HG03354 (cell line): ENCODE measurements at regions not wholly inside any gene's neighbourhood (a gene's known extent, or its start where the extent isn't known, plus 50 kb on each side); places are given as distances from the start of the nearest gene placed in this dataset.

Experiments
- ATAC-seq: cut with Tn5 transposase; IDR thresholded peaks from one replicate; pipeline ENCODE4 v1.9.1; 2021; ENCODE audit warnings: mild to moderate bottlenecking; ENCODE audit not compliant: unreplicated experiment, poor library complexity, severe bottlenecking

GRCh38 chr3:144128108-144128892 lies 156.7 kb downstream of the DIPK2A start:
- peak; percentile 99 for ATAC-seq

GRCh38 chr3:144129536-144130214 lies 158.1 kb downstream of the DIPK2A start:
- ATAC-seq: no peak

DNA sequence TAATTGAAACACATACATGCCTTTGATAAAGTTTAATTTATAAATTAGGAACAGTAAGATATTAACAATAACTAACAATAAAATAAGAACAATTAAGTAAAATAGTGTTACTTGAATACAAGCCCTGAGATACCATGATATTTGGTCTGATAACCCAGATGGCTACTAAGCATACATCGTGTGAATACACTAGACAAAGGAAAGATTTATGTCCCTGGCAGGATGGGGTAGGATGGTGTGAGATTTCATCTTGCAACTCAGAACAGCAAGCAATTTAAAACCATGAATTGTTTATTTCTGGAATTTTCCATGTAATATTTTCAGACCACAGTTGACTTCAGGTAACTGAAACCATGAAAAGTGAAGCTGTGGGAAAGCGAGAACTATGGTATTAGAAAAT lies 169.5 kb downstream of the DIPK2A start:
- ATAC-seq: no peak

DNA sequence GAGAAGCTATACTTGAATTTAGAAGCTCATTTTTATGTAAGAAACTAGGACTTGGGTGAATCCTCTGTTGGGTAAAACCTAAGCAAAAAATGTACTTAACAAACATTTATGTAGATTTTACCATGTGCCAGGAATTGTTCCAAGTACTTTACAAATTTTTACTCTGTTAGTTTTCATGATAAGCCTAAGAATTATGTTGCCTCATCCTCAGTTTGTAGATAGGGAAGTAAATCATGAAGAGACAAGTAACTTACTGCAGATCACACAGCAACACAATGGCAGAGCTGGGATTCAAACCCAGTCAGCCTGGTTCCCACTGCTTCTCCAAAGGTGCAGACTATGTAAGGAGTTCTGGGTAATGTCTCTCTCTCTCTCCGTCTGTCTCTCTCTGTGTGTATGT lies 169.9 kb downstream of the DIPK2A start:
- ATAC-seq: no peak

DNA sequence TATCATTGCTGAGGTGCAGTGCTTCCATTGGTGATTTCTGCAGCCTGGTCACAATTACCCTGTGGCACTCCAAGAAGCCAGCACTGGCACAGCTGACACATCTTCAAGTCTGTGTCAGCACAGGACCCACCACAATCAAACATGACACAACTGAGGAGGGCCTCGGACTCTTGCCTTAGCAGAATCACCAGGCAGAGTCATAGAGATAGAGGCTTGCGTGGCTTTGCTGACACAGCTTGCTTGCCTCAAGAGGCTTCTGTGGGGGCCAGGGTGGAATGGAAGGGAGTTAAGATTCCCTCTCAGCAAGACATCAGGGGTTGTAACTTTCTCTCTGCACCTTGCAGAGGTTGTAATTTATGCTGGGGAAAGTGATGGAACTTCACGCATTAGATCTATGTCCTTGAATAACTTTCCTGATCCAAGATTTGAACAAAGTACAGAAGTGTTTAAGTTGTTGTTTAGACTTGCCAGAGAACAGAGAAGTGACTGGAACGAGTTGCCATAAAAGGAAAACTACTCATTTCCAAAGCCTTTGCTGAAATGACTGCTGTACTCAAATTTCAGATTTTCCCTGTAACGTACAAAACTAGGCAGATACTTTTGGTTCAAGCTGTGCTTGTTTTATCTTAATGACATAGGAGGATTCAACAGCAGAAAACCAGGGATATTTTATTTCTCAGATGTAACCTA lies 170.7 kb downstream of the DIPK2A start:
- ATAC-seq: no peak

GRCh38 chr3:144148356-144148755 lies 176.7 kb downstream of the DIPK2A start:
- no peak for ATAC-seq

GRCh38 chr3:144151983-144152382 lies 180.4 kb downstream of the DIPK2A start:
- ATAC-seq: no peak

- no peak for ATAC-seq
Measured at GRCh38 chr3:144160627-144161026, 189.0 kb downstream of the DIPK2A start.

DNA sequence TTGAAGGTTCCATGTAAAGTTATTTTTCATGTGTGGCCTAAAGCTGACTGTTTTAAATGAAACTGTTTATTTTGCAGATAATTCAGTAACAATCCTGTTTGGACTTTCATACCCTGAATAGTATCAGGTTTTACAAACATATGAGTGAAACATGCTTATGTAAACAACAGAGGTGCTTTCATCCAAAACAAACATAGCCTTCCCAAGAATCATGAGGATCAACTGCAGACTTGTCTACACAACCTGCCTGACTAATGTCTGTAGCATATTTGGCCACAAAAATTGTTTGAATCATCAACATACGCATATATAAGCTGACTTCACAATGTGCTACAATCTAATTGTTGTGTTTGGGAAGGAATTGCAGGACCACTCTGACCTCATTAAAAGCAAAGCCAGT lies 190.4 kb downstream of the DIPK2A start:
- ATAC-seq: no peak

DNA sequence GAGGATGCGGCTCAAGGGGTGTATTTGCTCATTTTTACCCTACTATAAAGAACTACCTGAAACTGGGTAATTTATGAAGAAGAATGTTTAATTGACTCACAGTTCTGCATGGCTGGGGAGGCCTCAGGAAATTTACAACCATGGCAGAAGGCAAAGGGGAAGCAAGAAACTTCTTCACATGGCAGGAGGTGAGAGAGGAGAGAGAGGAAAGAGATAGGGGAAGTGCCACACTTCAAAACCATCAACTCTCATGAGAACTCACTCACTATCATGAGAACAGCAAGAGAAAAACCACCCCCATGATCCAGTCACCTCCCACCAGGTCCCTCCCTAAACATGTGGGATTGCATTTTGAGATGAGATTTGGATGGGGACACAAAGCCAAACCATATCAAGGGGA lies 192.7 kb downstream of the DIPK2A start:
- no peak for ATAC-seq

GRCh38 chr3:144165482-144165881 lies 193.9 kb downstream of the DIPK2A start:
- no peak for ATAC-seq

- no peak for ATAC-seq
Measured at GRCh38 chr3:144167634-144168033, 196.0 kb downstream of the DIPK2A start.

- no peak for ATAC-seq
Measured at GRCh38 chr3:144173491-144173890, 201.9 kb downstream of the DIPK2A start.

- no peak for ATAC-seq
Measured at GRCh38 chr3:144175644-144176425, 204.2 kb downstream of the DIPK2A start.

DNA sequence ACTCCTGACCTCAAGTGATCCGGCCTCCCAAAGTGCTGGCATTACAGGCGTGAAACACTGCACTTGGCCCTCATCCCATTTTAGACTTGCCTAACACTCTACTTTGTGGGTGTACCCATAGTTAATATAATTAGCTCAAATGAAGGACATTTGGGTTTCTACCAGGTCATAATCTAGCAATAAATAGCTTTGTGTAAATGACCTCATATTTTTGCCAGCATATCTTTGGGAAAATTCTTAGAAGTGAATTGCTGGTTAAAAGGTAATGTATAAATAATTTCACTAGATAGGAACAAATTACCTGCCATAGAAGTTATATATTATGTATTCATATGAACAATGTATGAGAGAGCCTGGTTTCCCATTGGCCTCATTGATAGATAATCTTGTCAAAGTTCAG lies 206.0 kb downstream of the DIPK2A start:
- no peak for ATAC-seq

DNA sequence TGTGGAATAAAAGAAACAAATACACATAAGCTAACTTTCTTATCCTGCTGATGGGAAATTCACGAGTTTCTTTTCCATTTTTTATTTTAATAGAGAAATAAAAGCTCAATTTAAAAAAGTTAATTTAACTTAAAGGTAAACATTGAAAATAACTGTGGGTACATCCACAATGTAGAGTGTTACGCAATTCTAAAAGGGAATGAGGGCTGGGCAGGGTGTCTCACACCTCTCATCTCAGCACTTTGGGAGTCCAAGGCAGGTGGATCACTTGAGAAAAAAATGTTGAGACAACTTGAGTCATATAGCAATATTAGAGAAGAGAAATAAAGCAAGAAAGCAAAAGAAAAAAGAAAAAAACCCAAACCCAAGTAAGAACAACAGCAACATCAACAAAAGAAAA lies 207.0 kb downstream of the DIPK2A start:
- no peak for ATAC-seq

DNA sequence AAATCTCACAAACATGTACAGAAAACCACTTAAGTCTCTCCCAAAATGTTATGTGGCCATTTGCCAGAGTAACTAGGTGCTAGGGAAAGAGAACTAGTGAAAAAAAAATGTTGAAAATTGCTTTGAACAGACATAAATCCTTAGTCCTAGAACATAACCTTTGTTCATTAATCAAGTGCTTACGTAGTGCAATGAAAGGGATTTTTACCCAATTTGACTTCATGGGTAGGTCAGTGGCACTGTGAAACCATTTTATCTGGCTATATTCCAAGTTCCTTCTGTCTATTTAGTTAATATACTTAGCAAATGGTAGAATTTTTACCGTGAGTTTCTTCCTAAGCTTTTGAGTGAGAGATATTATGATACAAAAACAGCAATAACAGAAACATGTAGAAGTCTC lies 209.4 kb downstream of the DIPK2A start:
- ATAC-seq: no peak

GRCh38 chr3:144182501-144182900 lies 210.9 kb downstream of the DIPK2A start:
- ATAC-seq: no peak

- ATAC-seq: no peak
Measured at GRCh38 chr3:144185276-144185675, 213.7 kb downstream of the DIPK2A start.

DNA sequence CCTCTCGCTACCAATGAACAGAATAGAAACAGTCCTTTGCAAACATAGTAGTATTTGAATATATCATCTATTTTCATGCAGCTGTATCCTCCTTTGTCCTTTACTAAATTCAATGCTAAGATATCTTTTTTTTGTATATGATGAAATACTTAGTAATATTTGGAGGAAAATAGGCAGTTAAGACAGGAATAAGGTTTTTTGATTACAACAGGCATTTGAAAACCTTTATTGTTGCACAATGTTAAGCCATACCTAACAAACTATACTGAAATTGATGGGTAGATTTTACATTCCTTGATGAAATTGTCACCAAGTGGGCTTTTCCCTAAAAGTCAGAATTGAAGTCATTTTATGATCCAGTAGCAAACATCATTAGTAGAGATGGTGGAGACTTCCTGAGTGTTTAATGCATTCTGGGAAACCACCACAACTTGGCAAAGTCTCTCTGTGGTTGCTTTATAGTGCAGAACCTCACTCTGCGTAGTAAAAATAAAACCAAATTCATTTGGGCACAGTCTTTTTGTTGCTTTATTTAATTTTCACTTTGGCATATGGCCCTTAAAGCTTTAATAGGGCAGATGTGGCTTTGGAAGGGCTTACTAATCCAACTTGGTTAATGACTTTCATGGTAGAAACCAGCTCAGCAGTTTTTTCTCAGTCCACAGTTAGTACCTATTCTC lies 216.0 kb downstream of the DIPK2A start:
- ATAC-seq: no peak
